Neural cell (in vitro differentiated cells): ENCODE measurements at regions not wholly inside any gene's neighbourhood (a gene's known extent, or its start where the extent isn't known, plus 50 kb on each side); places are given as distances from the start of the nearest gene placed in this dataset.

Source experiments
- H2AFZ ChIP-seq: fragments of 200-600, 300-800 bp; sonication (generic), shearing (Covaris generic); 2 replicates; pipeline ENCODE4 v1.6.0; 2014; ENCODE audit warnings: low read depth, mild to moderate bottlenecking, antibody characterized with exemption, low read length, moderate library complexity
- H3F3A ChIP-seq: fragments of 200-600 bp; shearing (Covaris generic); 2 replicates; pipeline ENCODE4 v1.6.1; 2016; ENCODE audit warnings: mild to moderate bottlenecking, moderate library complexity, mixed read lengths, antibody characterized with exemption, low read length; ENCODE audit not compliant: insufficient read depth, poor library complexity, severe bottlenecking
- H3K27ac ChIP-seq: fragments of 200-600, 300-800 bp; sonication (generic), shearing (Covaris generic); 2 replicates; pipeline ENCODE4 v1.5.1; 2014; ENCODE audit warnings: mild to moderate bottlenecking, low read length, moderate library complexity
- H3K27me3 ChIP-seq: fragments of 300-800, 200-600 bp; sonication (generic), shearing (Covaris generic); 2 replicates; pipeline ENCODE4 v1.6.0; 2014; ENCODE audit warnings: mild to moderate bottlenecking, low read depth, low read length, moderate library complexity; ENCODE audit not compliant: insufficient read depth
- H3K36me3 ChIP-seq: fragments of 300-800, 200-600 bp; sonication (generic), shearing (Covaris generic); 2 replicates; pipeline ENCODE4 v1.5.1; 2014; ENCODE audit warnings: mild to moderate bottlenecking, antibody characterized with exemption, low read length, moderate library complexity; ENCODE audit not compliant: insufficient read depth
- H3K4me2 ChIP-seq: fragments of 300-800, 200-600 bp; sonication (generic), shearing (Covaris generic); 2 replicates; pipeline ENCODE4 v1.6.0; 2014; ENCODE audit warnings: mild to moderate bottlenecking, low read length
- H3K4me3 ChIP-seq: fragments of 300-800, 200-600 bp; sonication (generic), shearing (Covaris generic); 2 replicates; pipeline ENCODE4 v1.5.1; 2014; ENCODE audit warnings: mild to moderate bottlenecking, low read length, moderate library complexity
- H3K79me2 ChIP-seq: fragments of 200-600 bp; shearing (Covaris generic); replicated peaks from 2 replicates; pipeline ENCODE4 v1.6.0; 2014; ENCODE audit warnings: mild to moderate bottlenecking, low read length, moderate library complexity; ENCODE audit not compliant: insufficient read depth
- H3K9ac ChIP-seq: fragments of 300-800, 200-600 bp; sonication (generic), shearing (Covaris generic); 2 replicates; pipeline ENCODE4 v1.6.1; 2016; ENCODE audit warnings: mild to moderate bottlenecking, low read length, mixed read lengths
- H3K9me2 ChIP-seq: fragments of 200-600 bp; shearing (Covaris generic); 2 replicates; pipeline ENCODE4 v1.6.1; 2016; ENCODE audit warnings: mild to moderate bottlenecking, low read length, mixed read lengths; ENCODE audit not compliant: insufficient read depth
- H3K9me3 ChIP-seq: fragments of 200-600, 300-800 bp; sonication (generic), shearing (Covaris generic); 2 replicates; pipeline ENCODE4 v1.6.1; 2016; ENCODE audit warnings: mild to moderate bottlenecking, mixed run types, low read length, moderate library complexity, mixed read lengths
- H4K20me1 ChIP-seq: fragments of 200-600 bp; shearing (Covaris generic); 2 replicates; pipeline ENCODE4 v1.6.1; 2016; ENCODE audit warnings: mild to moderate bottlenecking, mixed run types; ENCODE audit not compliant: insufficient read depth
- EP300 ChIP-seq: fragments of 450-650 bp; conservative IDR thresholded peaks from 2 replicates; pipeline ENCODE4 v1.6.1; 2014; ENCODE audit warnings: antibody characterized with exemption, mild to moderate bottlenecking, moderate library complexity; ENCODE audit not compliant: poor library complexity, severe bottlenecking
- EZH2 ChIP-seq: fragments of 200-600, 300-800 bp; shearing (Covaris generic), sonication (generic); IDR thresholded peaks from 2 replicates; pipeline ENCODE4 v1.6.1; 2014; ENCODE audit warnings: antibody characterized with exemption, low read length, borderline replicate concordance, mild to moderate bottlenecking; ENCODE audit not compliant: insufficient read depth, poor library complexity, severe bottlenecking
- MXI1 ChIP-seq: fragments of 450-650 bp; conservative IDR thresholded peaks from 2 replicates; pipeline ENCODE4 v1.6.1; 2014; ENCODE audit warnings: antibody characterized with exemption, mild to moderate bottlenecking; ENCODE audit not compliant: poor library complexity, severe bottlenecking
- POLR2AphosphoS5 ChIP-seq: IDR thresholded peaks from 2 replicates; pipeline ENCODE4 v1.6.1; 2012
- RAD21 ChIP-seq: fragments of 450-650 bp; conservative IDR thresholded peaks from 2 replicates; pipeline ENCODE4 v1.6.1; 2014; ENCODE audit warnings: antibody characterized with exemption, mild to moderate bottlenecking, moderate library complexity
- SMC3 ChIP-seq: fragments of 450-650 bp; conservative IDR thresholded peaks from 2 replicates; pipeline ENCODE4 v1.6.1; 2014; ENCODE audit warnings: antibody characterized with exemption, mild to moderate bottlenecking, moderate library complexity; ENCODE audit not compliant: poor library complexity
- TAF1 ChIP-seq: IDR thresholded peaks from 2 replicates; pipeline ENCODE4 v1.6.1; 2012; ENCODE audit warnings: low read depth
- TF ChIP-seq, protein P1 (sequence below): fragments of 450-650 bp; IDR thresholded peaks from 2 replicates; pipeline ENCODE4 v1.5.1; 2014; ENCODE audit warnings: antibody characterized with exemption, mild to moderate bottlenecking, moderate library complexity; ENCODE audit not compliant: poor library complexity, severe bottlenecking
- TF ChIP-seq, protein P2 (sequence below): IDR thresholded peaks from 2 replicates; pipeline ENCODE4 v1.6.1; 2012; ENCODE audit warnings: borderline replicate concordance

DNA sequence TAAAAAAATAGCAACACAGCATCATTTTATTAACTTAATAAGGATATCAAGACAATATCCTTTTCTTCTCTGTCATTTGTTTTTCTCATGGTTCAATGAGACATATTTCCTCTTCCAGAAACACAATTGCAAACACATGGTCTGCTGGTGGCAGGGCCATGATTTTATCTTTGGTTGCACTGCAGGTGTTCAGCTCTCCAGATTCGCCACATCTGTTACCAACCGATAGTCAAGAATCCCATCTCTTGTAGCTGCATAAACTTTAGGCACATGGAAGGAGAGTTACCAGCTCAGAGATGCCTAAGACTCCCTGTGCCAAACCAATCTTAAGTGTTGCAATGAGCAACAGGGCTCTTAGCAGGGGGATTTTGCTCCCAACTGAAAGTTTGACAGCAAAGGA, 1303.2 kb upstream of the CELF4 start:
- Histone ChIP-seq H3K36me3 (no peaks in the 10 kb centered on the region), H3K9ac (no peak overlapping the region), H3K27me3 (no peaks in the 10 kb centered on the region), H3K27ac (no peak overlapping the region), H2AFZ (no peak overlapping the region), H3F3A (no peaks in the 10 kb centered on the region), H3K79me2 (no peaks in the 10 kb centered on the region), H3K4me3 (no peak overlapping the region), H4K20me1 (no peaks in the 10 kb centered on the region), H3K9me2 (no peaks in the 10 kb centered on the region), H3K9me3 (no peaks in the 10 kb centered on the region), H3K4me2 (no peak overlapping the region)
- TF ChIP-seq EP300 = no peak
- TF ChIP-seq MXI1 = no peak
- TF ChIP-seq TAF1 = no peak

DNA sequence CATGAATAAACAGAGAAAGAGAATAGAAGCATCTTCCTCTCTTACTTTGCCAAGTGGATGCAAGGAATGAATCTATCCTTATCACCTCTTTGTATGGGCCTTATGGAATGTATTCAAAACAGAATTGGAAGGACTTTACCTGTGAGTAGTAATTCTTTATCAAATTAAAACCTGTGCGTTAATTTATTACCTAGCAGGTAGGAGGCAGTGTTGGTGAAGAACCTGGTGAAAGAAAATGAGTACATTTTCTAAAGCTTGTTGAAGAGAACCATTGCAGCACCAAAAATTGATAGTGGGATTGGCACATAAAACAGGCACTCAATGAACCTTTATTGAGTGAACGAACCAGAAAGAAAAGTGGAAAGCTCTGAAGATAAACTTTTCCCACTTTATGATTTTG, 1302.1 kb upstream of the CELF4 start:
- Histone ChIP-seq H3K9ac (no peak overlapping the region), H4K20me1 (no peaks in the 10 kb centered on the region), H3K36me3 (no peaks in the 10 kb centered on the region), H3K79me2 (no peaks in the 10 kb centered on the region), H3K9me3 (no peaks in the 10 kb centered on the region), H3K4me2 (no peak overlapping the region), H3K27ac (no peak overlapping the region), H3K27me3 (no peaks in the 10 kb centered on the region), H3F3A (no peaks in the 10 kb centered on the region), H3K9me2 (no peaks in the 10 kb centered on the region), H3K4me3 (no peak overlapping the region), H2AFZ (no peak overlapping the region)
- TF ChIP-seq SMC3 (no peak), RAD21 (no peak), MXI1 (no peak), EZH2 (no peak), TAF1 (no peak), EP300 (no peak), POLR2AphosphoS5 (no peak)
- TF ChIP-seq, protein P1, sequence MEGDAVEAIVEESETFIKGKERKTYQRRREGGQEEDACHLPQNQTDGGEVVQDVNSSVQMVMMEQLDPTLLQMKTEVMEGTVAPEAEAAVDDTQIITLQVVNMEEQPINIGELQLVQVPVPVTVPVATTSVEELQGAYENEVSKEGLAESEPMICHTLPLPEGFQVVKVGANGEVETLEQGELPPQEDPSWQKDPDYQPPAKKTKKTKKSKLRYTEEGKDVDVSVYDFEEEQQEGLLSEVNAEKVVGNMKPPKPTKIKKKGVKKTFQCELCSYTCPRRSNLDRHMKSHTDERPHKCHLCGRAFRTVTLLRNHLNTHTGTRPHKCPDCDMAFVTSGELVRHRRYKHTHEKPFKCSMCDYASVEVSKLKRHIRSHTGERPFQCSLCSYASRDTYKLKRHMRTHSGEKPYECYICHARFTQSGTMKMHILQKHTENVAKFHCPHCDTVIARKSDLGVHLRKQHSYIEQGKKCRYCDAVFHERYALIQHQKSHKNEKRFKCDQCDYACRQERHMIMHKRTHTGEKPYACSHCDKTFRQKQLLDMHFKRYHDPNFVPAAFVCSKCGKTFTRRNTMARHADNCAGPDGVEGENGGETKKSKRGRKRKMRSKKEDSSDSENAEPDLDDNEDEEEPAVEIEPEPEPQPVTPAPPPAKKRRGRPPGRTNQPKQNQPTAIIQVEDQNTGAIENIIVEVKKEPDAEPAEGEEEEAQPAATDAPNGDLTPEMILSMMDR = no peak
- TF ChIP-seq, protein P2, sequence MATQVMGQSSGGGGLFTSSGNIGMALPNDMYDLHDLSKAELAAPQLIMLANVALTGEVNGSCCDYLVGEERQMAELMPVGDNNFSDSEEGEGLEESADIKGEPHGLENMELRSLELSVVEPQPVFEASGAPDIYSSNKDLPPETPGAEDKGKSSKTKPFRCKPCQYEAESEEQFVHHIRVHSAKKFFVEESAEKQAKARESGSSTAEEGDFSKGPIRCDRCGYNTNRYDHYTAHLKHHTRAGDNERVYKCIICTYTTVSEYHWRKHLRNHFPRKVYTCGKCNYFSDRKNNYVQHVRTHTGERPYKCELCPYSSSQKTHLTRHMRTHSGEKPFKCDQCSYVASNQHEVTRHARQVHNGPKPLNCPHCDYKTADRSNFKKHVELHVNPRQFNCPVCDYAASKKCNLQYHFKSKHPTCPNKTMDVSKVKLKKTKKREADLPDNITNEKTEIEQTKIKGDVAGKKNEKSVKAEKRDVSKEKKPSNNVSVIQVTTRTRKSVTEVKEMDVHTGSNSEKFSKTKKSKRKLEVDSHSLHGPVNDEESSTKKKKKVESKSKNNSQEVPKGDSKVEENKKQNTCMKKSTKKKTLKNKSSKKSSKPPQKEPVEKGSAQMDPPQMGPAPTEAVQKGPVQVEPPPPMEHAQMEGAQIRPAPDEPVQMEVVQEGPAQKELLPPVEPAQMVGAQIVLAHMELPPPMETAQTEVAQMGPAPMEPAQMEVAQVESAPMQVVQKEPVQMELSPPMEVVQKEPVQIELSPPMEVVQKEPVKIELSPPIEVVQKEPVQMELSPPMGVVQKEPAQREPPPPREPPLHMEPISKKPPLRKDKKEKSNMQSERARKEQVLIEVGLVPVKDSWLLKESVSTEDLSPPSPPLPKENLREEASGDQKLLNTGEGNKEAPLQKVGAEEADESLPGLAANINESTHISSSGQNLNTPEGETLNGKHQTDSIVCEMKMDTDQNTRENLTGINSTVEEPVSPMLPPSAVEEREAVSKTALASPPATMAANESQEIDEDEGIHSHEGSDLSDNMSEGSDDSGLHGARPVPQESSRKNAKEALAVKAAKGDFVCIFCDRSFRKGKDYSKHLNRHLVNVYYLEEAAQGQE = no peak

DNA sequence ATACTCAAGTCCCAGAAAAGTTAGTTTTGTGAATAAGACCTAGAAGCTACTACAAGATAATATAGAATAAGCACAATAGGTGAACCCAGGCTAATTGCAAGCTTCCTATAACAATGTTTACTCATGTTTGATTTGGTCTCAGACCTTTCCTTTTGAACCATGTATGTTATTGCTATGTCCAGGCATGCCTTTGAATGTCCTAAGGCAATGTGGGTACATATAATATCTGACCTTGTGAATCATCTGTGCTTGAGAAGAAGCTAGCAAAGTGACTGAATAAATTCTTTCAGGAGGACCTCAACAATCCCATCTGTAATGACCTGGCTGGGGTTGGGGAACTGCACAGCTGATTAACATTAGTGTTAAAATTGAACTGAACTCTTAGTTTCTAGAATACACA, 1285.9 kb upstream of the CELF4 start:
- no peak overlapping the region for H2AFZ ChIP-seq
- H3K9me2 ChIP-seq = no peaks in the 10 kb centered on the region
- H3K36me3 ChIP-seq = no peaks in the 10 kb centered on the region
- no peak overlapping the region for H3K9ac ChIP-seq
- no peaks in the 10 kb centered on the region for H3K9me3 ChIP-seq
- H3K79me2 ChIP-seq = no peaks in the 10 kb centered on the region
- no peaks in the 10 kb centered on the region for H4K20me1 ChIP-seq
- H3K27me3 ChIP-seq = no peaks in the 10 kb centered on the region
- no peaks in the 10 kb centered on the region for H3F3A ChIP-seq
- TF ChIP-seq SMC3 = no peak
- TF ChIP-seq RAD21 = no peak
- TF ChIP-seq EP300 = no peak
- no peak for TF ChIP-seq MXI1
- no peak overlapping the region for H3K4me2 ChIP-seq
- H3K27ac ChIP-seq = no peak overlapping the region
- no peak overlapping the region for H3K4me3 ChIP-seq
